ENCODE measurements at regions not wholly inside any gene's neighbourhood (a gene's known extent, or its start where the extent isn't known, plus 50 kb on each side); places are given as distances from the start of the nearest gene placed in this dataset.

GRCh38 chr14:37848985-37849621 lies 253.7 kb downstream of the TTC6 start:
- TF ChIP-seq CTCF (IDR thresholded peaks at IDR 0.05), result no peak
- no peak for TF ChIP-seq EZH2phosphoT487 (IDR thresholded peaks at IDR 0.05)
